ENCODE measurements at regions not wholly inside any gene's neighbourhood (a gene's known extent, or its start where the extent isn't known, plus 50 kb on each side); places are given as distances from the start of the nearest gene placed in this dataset.

DNA sequence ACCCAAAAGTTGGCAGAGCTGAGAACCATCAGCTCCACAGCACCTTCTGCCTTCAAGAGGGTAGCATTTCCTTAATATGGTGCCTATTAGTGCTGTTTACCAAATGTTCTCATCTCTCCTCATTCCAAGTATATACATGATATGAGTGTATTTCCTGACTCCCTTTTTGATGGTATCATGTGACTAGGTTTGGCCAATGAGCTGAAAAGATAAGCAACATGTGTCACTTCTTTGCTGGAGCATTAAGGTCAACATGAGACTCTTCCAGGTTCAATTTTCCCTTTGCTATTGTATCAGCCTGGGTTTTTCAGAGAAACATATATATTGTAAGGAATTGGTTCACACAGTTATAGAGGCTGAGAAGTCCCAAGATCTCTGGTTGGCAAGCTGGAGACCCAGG, 310.9 kb downstream of the HRH4 start:
- TF ChIP-seq, protein P1, sequence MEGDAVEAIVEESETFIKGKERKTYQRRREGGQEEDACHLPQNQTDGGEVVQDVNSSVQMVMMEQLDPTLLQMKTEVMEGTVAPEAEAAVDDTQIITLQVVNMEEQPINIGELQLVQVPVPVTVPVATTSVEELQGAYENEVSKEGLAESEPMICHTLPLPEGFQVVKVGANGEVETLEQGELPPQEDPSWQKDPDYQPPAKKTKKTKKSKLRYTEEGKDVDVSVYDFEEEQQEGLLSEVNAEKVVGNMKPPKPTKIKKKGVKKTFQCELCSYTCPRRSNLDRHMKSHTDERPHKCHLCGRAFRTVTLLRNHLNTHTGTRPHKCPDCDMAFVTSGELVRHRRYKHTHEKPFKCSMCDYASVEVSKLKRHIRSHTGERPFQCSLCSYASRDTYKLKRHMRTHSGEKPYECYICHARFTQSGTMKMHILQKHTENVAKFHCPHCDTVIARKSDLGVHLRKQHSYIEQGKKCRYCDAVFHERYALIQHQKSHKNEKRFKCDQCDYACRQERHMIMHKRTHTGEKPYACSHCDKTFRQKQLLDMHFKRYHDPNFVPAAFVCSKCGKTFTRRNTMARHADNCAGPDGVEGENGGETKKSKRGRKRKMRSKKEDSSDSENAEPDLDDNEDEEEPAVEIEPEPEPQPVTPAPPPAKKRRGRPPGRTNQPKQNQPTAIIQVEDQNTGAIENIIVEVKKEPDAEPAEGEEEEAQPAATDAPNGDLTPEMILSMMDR (IDR thresholded peaks at IDR 0.05) = no peak
- TF ChIP-seq POLR2AphosphoS5 (IDR thresholded peaks at IDR 0.05) = no peak
